SK-N-SH treated with all-trans-retinoic acid at 6 μM for 48 hours (cell line): ENCODE measurements at regions not wholly inside any gene's neighbourhood (a gene's known extent, or its start where the extent isn't known, plus 50 kb on each side); places are given as distances from the start of the nearest gene placed in this dataset.

Source experiments
- ATAC-seq: fragments of 200-7000 bp; cut with Tn5 transposase; 3 replicates; pipeline ENCODE4 v1.9.1; 2020; ENCODE audit warnings: mild to moderate bottlenecking, moderate library complexity
- ARNTL ChIP-seq: fragments of 450-650 bp; formaldehyde crosslinking; IDR thresholded peaks from 2 replicates; pipeline ENCODE4 v1.5.0; 2020; ENCODE audit warnings: low read depth, mild to moderate bottlenecking, moderate library complexity, borderline replicate concordance
- BACH2 ChIP-seq: fragments of 250-450 bp; sonication (Bioruptor Pico); IDR thresholded peaks from 2 replicates; pipeline ENCODE4 v1.9.0; 2021; ENCODE audit warnings: mild to moderate bottlenecking, borderline replicate concordance
- CSDC2 ChIP-seq: fragments of 250-450 bp; sonication (Bioruptor Pico); IDR thresholded peaks from 2 replicates; pipeline ENCODE4 v1.5.0; 2020; ENCODE audit warnings: mild to moderate bottlenecking, moderate library complexity
- ESRRG ChIP-seq: fragments of 250-450 bp; sonication (Bioruptor Pico); IDR thresholded peaks from 2 replicates; pipeline ENCODE4 v1.6.1; 2021; ENCODE audit warnings: mild to moderate bottlenecking
- GLIS3 ChIP-seq: fragments of 250-450 bp; sonication (Bioruptor Pico); IDR thresholded peaks from 2 replicates; pipeline ENCODE4 v1.5.0; 2020; ENCODE audit warnings: mild to moderate bottlenecking, moderate library complexity
- ISL1 ChIP-seq: fragments of 250-450 bp; sonication (Bioruptor Pico); IDR thresholded peaks from 2 replicates; pipeline ENCODE4 v2.1.2; 2022; ENCODE audit warnings: mild to moderate bottlenecking, moderate library complexity
- OSR1 ChIP-seq: fragments of 250-450 bp; sonication (Bioruptor Pico); IDR thresholded peaks from 2 replicates; pipeline ENCODE4 v1.8.0; 2022; ENCODE audit warnings: moderate library complexity, mild to moderate bottlenecking, inconsistent platforms
- PPARA ChIP-seq: fragments of 250-450 bp; sonication (Bioruptor Pico); IDR thresholded peaks from 2 replicates; pipeline ENCODE4 v1.5.0; 2020; ENCODE audit warnings: mild to moderate bottlenecking, borderline replicate concordance
- RARB ChIP-seq: fragments of 250-450 bp; sonication (Bioruptor Pico); IDR thresholded peaks from 2 replicates; pipeline ENCODE4 v1.8.0; 2021; ENCODE audit warnings: mild to moderate bottlenecking, moderate library complexity
- TCF4 ChIP-seq: fragments of 250-450 bp; sonication (Bioruptor Pico); IDR thresholded peaks from 2 replicates; pipeline ENCODE4 v1.8.0; 2021; ENCODE audit warnings: mild to moderate bottlenecking, moderate library complexity, borderline replicate concordance
- TOX ChIP-seq: fragments of 250-450 bp; sonication (Bioruptor Pico); IDR thresholded peaks from 2 replicates; pipeline ENCODE4 v1.8.0; 2021; ENCODE audit warnings: mild to moderate bottlenecking, moderate library complexity, borderline replicate concordance
- TSHZ2 ChIP-seq: fragments of 250-450 bp; sonication (Bioruptor Pico); IDR thresholded peaks from 2 replicates; pipeline ENCODE4 v1.5.0; 2020; ENCODE audit warnings: mild to moderate bottlenecking, moderate library complexity
- ZFP3 ChIP-seq: fragments of 250-450 bp; sonication (Bioruptor Pico); IDR thresholded peaks from 2 replicates; pipeline ENCODE4 v1.5.0; 2020; ENCODE audit warnings: mild to moderate bottlenecking, moderate library complexity
- ZNF565 ChIP-seq: fragments of 450-650 bp; formaldehyde crosslinking; conservative IDR thresholded peaks from 2 replicates; pipeline ENCODE4 v1.5.0; 2020; ENCODE audit warnings: low read depth, mild to moderate bottlenecking, moderate library complexity
- ZNF70 ChIP-seq: fragments of 450-650 bp; formaldehyde crosslinking; IDR thresholded peaks from 2 replicates; pipeline ENCODE4 v1.5.0; 2020; ENCODE audit warnings: mild to moderate bottlenecking, moderate library complexity
- ZNF8 ChIP-seq: fragments of 450-650 bp; formaldehyde crosslinking; IDR thresholded peaks from 2 replicates; pipeline ENCODE4 v1.5.0; 2020; ENCODE audit warnings: mild to moderate bottlenecking, moderate library complexity
- TF ChIP-seq, protein P1 (sequence below): fragments of 250-450 bp; sonication (Bioruptor Pico); IDR thresholded peaks from 2 replicates; pipeline ENCODE4 v1.8.0; 2021; ENCODE audit warnings: low read depth, mild to moderate bottlenecking, moderate library complexity, borderline replicate concordance
- TF ChIP-seq, protein P2 (sequence below): fragments of 250-450 bp; sonication (Bioruptor Pico); IDR thresholded peaks from 2 replicates; pipeline ENCODE4 v1.5.1; 2020; ENCODE audit warnings: low read depth, mild to moderate bottlenecking, moderate library complexity
- TF ChIP-seq, protein P3 (sequence below): fragments of 250-450 bp; sonication (Bioruptor Pico); IDR thresholded peaks from 2 replicates; pipeline ENCODE4 v1.5.1; 2021; ENCODE audit warnings: mild to moderate bottlenecking, moderate library complexity

GRCh38 chr2:13010283-13010682 lies 293.5 kb downstream of the TRIB2 start:
- ATAC-seq, result no peak
- no peak for TF ChIP-seq ZNF8 (CRISPR knock-in tag)
- TF ChIP-seq, protein P1, sequence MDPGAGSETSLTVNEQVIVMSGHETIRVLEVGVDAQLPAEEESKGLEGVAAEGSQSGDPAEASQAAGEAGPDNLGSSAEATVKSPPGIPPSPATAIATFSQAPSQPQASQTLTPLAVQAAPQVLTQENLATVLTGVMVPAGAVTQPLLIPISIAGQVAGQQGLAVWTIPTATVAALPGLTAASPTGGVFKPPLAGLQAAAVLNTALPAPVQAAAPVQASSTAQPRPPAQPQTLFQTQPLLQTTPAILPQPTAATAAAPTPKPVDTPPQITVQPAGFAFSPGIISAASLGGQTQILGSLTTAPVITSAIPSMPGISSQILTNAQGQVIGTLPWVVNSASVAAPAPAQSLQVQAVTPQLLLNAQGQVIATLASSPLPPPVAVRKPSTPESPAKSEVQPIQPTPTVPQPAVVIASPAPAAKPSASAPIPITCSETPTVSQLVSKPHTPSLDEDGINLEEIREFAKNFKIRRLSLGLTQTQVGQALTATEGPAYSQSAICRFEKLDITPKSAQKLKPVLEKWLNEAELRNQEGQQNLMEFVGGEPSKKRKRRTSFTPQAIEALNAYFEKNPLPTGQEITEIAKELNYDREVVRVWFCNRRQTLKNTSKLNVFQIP (CRISPR knock-in tag), result no peak

DNA sequence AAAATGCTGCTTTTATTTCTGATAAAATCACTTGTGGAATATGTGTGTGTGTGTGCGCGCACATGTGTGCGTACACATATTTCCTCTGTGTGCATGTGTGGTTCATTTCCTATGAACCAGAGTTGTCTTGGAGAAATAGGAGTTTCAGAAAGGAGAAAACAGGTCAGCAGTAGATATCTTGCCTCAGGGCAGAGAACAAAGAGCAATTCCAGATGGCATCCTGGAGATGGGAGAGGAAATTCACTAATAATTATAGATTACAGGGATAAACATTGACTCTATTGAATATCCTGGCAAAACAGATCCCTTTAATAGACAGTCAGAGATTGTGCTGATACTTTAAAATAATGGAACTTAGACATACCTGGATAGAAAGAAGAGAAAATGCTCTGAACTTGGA lies 298.0 kb downstream of the TRIB2 start:
- no peak for ATAC-seq
- peak; percentile 43; the same call in 1 of the 2 replicates for TF ChIP-seq ESRRG (CRISPR knock-in tag)
- TF ChIP-seq ZNF565 (CRISPR knock-in tag), result no peak
- TF ChIP-seq RARB, result no peak
- 0 out of 2 replicates have a peak, but pooled peaks have one; percentile 28 for TF ChIP-seq ZNF70
- TF ChIP-seq ZNF8 (CRISPR knock-in tag), result peak; percentile 28; the same call in 1 of the 2 replicates
- TF ChIP-seq CSDC2 (CRISPR knock-in tag), result no peak
- no peak for TF ChIP-seq ISL1 (CRISPR knock-in tag)
- no peak for TF ChIP-seq OSR1 (CRISPR knock-in tag)
- peak; percentile 99 for TF ChIP-seq TCF4 (CRISPR knock-in tag)
- TF ChIP-seq, protein P1 (CRISPR knock-in tag), result no peak; the same call in 1 of the 2 replicates
- TF ChIP-seq TOX (CRISPR knock-in tag), result no peak
- TF ChIP-seq, protein P2, sequence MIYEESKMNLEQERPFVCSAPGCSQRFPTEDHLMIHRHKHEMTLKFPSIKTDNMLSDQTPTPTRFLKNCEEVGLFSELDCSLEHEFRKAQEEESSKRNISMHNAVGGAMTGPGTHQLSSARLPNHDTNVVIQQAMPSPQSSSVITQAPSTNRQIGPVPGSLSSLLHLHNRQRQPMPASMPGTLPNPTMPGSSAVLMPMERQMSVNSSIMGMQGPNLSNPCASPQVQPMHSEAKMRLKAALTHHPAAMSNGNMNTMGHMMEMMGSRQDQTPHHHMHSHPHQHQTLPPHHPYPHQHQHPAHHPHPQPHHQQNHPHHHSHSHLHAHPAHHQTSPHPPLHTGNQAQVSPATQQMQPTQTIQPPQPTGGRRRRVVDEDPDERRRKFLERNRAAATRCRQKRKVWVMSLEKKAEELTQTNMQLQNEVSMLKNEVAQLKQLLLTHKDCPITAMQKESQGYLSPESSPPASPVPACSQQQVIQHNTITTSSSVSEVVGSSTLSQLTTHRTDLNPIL (CRISPR knock-in tag), result no peak
- TF ChIP-seq GLIS3 (CRISPR knock-in tag), result peak; percentile 73; the same call in 1 of the 2 replicates
- TF ChIP-seq TSHZ2 (CRISPR knock-in tag), result peak; percentile 97
- TF ChIP-seq ARNTL (CRISPR knock-in tag), result no peak
- TF ChIP-seq PPARA (CRISPR knock-in tag), result no peak
- TF ChIP-seq, protein P3, sequence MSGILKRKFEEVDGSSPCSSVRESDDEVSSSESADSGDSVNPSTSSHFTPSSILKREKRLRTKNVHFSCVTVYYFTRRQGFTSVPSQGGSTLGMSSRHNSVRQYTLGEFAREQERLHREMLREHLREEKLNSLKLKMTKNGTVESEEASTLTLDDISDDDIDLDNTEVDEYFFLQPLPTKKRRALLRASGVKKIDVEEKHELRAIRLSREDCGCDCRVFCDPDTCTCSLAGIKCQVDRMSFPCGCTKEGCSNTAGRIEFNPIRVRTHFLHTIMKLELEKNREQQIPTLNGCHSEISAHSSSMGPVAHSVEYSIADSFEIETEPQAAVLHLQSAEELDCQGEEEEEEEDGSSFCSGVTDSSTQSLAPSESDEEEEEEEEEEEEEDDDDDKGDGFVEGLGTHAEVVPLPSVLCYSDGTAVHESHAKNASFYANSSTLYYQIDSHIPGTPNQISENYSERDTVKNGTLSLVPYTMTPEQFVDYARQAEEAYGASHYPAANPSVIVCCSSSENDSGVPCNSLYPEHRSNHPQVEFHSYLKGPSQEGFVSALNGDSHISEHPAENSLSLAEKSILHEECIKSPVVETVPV (CRISPR knock-in tag), result peak; percentile 77; the same call in 1 of the 2 replicates
- peak; percentile 49; the same call in 1 of the 2 replicates for TF ChIP-seq ZFP3 (CRISPR knock-in tag)

GRCh38 chr2:13015532-13016320 lies 299.0 kb downstream of the TRIB2 start:
- no peak for ATAC-seq

More at GRCh38 chr2:13015532-13016320, 299.0 kb downstream of the TRIB2 start:
- no peak for TF ChIP-seq ZFP3 (CRISPR knock-in tag)
- TF ChIP-seq ESRRG (CRISPR knock-in tag), result no peak
- peak; percentile 13 for TF ChIP-seq TCF4 (CRISPR knock-in tag)
- 0 out of 2 replicates have a peak, but pooled peaks have one; percentile 28 for TF ChIP-seq BACH2 (CRISPR knock-in tag)
